ENCODE measurements at regions not wholly inside any gene's neighbourhood (a gene's known extent, or its start where the extent isn't known, plus 50 kb on each side); places are given as distances from the start of the nearest gene placed in this dataset.
"Not testable (repeated sequence)": the region's sequence is repeated elsewhere in the genome, so short reads cannot be mapped to it uniquely, and the experiment has no call there.

DNA sequence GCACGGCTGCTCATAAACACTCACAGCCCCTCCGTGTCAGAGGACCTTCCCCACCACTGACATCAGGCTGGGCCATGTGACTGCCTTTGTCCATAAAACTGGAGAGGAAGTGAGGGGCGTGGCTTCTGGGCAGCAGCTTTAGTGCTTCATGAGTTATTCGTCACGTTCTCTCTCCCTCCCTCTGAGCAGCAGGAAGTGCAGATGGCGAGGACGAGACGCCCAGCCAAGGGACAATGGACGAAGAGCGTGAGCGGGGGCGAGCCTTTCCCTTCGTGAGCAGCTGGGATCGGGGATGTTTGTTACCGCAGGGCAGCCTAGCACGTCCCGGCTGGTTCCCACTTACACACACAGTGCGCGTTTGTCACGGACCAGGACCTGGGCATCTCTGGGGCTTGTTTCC, 248.2 kb downstream of the ADGRD1 start:
- TF ChIP-seq POLR2AphosphoS5, POLR2A, EP300 (IDR thresholded peaks at IDR 0.05): not testable (repeated sequence)
- TF ChIP-seq, protein P1, sequence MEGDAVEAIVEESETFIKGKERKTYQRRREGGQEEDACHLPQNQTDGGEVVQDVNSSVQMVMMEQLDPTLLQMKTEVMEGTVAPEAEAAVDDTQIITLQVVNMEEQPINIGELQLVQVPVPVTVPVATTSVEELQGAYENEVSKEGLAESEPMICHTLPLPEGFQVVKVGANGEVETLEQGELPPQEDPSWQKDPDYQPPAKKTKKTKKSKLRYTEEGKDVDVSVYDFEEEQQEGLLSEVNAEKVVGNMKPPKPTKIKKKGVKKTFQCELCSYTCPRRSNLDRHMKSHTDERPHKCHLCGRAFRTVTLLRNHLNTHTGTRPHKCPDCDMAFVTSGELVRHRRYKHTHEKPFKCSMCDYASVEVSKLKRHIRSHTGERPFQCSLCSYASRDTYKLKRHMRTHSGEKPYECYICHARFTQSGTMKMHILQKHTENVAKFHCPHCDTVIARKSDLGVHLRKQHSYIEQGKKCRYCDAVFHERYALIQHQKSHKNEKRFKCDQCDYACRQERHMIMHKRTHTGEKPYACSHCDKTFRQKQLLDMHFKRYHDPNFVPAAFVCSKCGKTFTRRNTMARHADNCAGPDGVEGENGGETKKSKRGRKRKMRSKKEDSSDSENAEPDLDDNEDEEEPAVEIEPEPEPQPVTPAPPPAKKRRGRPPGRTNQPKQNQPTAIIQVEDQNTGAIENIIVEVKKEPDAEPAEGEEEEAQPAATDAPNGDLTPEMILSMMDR (IDR thresholded peaks at IDR 0.05) = not testable (repeated sequence)

All from suprapubic skin (tissue), 4 donors.